HG02885 (cell line): ENCODE measurements at regions not wholly inside any gene's neighbourhood (a gene's known extent, or its start where the extent isn't known, plus 50 kb on each side); places are given as distances from the start of the nearest gene placed in this dataset.

Source experiments
- ATAC-seq: cut with Tn5 transposase; IDR thresholded peaks from one replicate; pipeline ENCODE4 v1.9.1; 2021; ENCODE audit warnings: mild to moderate bottlenecking; ENCODE audit not compliant: unreplicated experiment, poor library complexity

GRCh38 chr19:31402529-31403316 lies 53.5 kb upstream of the TSHZ3 start:
- no peak for ATAC-seq

- ATAC-seq = no peak
These were observed 56.9 kb upstream of the TSHZ3 start for GRCh38 chr19:31406106-31406505.

- no peak for ATAC-seq
These were observed 59.4 kb upstream of the TSHZ3 start for GRCh38 chr19:31408460-31409124.

GRCh38 chr19:31413353-31413752 lies 64.1 kb upstream of the TSHZ3 start:
- ATAC-seq = no peak

- no peak for ATAC-seq
These were observed 66.1 kb upstream of the TSHZ3 start for GRCh38 chr19:31415322-31415721.

- ATAC-seq = no peak
These were observed 67.3 kb upstream of the TSHZ3 start for GRCh38 chr19:31416548-31416947.

GRCh38 chr19:31418055-31418454 lies 68.8 kb upstream of the TSHZ3 start:
- ATAC-seq = no peak

GRCh38 chr19:31418692-31419430 lies 69.6 kb upstream of the TSHZ3 start:
- ATAC-seq = no peak

- ATAC-seq = no peak
These were observed 70.7 kb upstream of the TSHZ3 start for GRCh38 chr19:31419871-31420445.

- ATAC-seq = no peak
These were observed 71.8 kb upstream of the TSHZ3 start for GRCh38 chr19:31421082-31421481.

GRCh38 chr19:31421856-31422255 lies 72.6 kb upstream of the TSHZ3 start:
- no peak for ATAC-seq

- ATAC-seq = no peak
These were observed 74.7 kb upstream of the TSHZ3 start for GRCh38 chr19:31423896-31424295.

- ATAC-seq = no peak
These were observed 75.8 kb upstream of the TSHZ3 start for GRCh38 chr19:31424861-31425620.

- ATAC-seq = no peak
These were observed 78.6 kb upstream of the TSHZ3 start for GRCh38 chr19:31427857-31428256.

GRCh38 chr19:31430381-31430780 lies 81.1 kb upstream of the TSHZ3 start:
- ATAC-seq = no peak

GRCh38 chr19:31432201-31432810 lies 83.1 kb upstream of the TSHZ3 start:
- no peak for ATAC-seq

- ATAC-seq = no peak
These were observed 87.0 kb upstream of the TSHZ3 start for GRCh38 chr19:31436121-31436776.

- no peak for ATAC-seq
These were observed 89.4 kb upstream of the TSHZ3 start for GRCh38 chr19:31438401-31439269.

GRCh38 chr19:31439270-31439573 lies 90.0 kb upstream of the TSHZ3 start:
- no peak for ATAC-seq
